ENCODE measurements at regions not wholly inside any gene's neighbourhood (a gene's known extent, or its start where the extent isn't known, plus 50 kb on each side); places are given as distances from the start of the nearest gene placed in this dataset.

DNA sequence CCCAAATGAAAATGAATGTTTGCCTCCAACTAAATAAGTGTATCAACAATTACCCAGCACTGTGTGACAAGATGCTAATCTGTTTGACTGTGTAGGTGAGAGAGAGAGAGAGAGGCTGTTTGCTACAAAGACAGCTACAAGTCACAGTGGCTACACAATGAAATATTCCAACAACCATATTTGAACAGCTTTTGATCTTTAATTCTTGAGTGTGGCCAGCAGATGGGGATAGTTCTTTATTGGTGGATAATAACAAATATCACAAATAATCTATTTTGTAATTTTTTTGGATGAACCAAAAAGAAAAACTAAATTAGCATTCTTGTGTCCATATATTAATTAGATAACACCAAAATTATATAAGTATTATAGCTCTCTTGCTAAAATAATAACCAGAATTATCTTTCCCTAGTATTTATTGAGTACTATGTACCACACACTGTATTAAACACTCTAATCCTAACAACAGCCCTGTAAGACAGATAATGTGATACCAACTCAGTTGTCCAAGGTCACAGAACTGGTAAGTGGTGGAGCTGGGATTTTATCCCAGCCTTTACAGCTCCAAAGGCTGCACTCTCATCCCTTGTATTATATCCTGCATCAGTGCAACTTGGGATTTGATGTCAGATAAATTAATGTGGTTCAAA lies 61.9 kb upstream of the C3orf80 start:
- Mint-ChIP-seq H3K4me1 (no peaks in the 10 kb centered on the region), H3K27ac (no peak overlapping the region), H3K9me3 (no peaks in the 10 kb centered on the region), H3K27me3 (peaks cover 4% of the 10 kb centered on the region), H3K36me3 (ENCODE audit: low read depth) (no peaks in the 10 kb centered on the region), H3K4me3 (no peak overlapping the region)
- no peak for DNase-seq
- POLR2A ChIA-PET, result no interaction called here
- no peak for ATAC-seq (ENCODE audit: low read depth)
- intact Hi-C loops (cut with micrococcal nuclease), result loop anchor here (1.0 to 2.0 kb wide), 2 partner anchors 250 to 323 kb away; no protein-coding TSS in a partner anchor
- CTCF ChIA-PET, result interaction anchor here (0.8 to 1.2 kb wide), 5 partner anchors 27 to 278 kb away, joined by 3 to 7 read pairs (median 4); no protein-coding TSS in a partner anchor
- TF ChIP-seq CTCF (IDR thresholded peaks at IDR 0.05), result no peak

GRCh38 chr3:160168246-160168645 lies 57.0 kb upstream of the C3orf80 start:
- no peaks in the 10 kb centered on the region for H3K9me3 Mint-ChIP-seq
- intact Hi-C loops (cut with micrococcal nuclease), result no loop called here
- H3K27ac Mint-ChIP-seq, result no peak overlapping the region
- no peaks in the 10 kb centered on the region for H3K36me3 Mint-ChIP-seq (ENCODE audit: low read depth)
- no peak for TF ChIP-seq CTCF (IDR thresholded peaks at IDR 0.05)
- ChIA-PET CTCF (no interaction called here), POLR2A (no interaction called here)
- H3K27me3 Mint-ChIP-seq, result peaks cover 3% of the 10 kb centered on the region
- DNase-seq (no peak), ATAC-seq (ENCODE audit: low read depth) (no peak)
- no peak overlapping the region for H3K4me3 Mint-ChIP-seq
- H3K4me1 Mint-ChIP-seq, result no peaks in the 10 kb centered on the region

DNA sequence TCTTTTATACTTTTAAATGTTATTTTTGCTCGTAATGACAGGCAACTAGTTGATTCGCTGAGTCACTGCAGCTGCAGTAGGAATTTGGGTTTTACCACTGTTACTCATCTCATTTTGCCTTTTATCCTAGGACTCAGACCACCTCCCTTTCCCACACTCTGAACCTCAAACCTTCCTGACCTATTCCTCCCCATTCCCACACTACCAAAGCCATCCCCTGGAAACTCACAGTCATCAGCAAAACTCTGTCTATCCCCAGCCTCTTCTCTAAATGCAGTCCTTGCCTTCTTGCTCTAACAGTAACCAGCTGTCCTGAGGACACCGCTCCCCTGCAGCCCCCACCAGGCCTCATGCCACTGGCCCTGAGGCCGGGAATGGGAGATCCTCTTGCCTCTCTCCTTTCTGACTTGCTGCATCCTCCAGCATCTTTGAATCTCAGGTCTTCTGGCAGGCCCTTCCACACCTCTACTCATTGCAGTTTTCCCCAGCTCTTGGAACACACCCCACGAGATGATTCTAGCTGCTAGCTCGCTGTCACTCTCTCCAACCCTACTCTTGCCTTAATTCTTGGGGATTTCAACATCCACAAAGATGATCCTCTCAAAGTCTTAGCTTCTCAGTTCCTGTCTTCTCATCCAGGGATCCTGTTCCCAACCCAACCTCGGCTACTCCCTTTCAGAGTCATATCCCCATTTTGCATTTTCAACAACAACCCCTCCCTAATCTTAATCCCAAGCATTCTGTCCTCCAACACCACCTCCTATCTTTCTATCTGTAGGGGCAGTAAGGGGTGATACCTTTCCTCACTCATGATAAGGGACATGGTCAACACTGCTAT lies 55.9 kb upstream of the C3orf80 start:
- TF ChIP-seq CTCF (IDR thresholded peaks at IDR 0.05), result no peak
- Mint-ChIP-seq H3K36me3 (ENCODE audit: low read depth) (no peaks in the 10 kb centered on the region), H3K9me3 (no peaks in the 10 kb centered on the region), H3K4me1 (no peaks in the 10 kb centered on the region), H3K27ac (no peak overlapping the region), H3K27me3 (no peaks in the 10 kb centered on the region), H3K4me3 (no peak overlapping the region)
- DNase-seq (no peak), ATAC-seq (ENCODE audit: low read depth) (no peak)
- intact Hi-C loops (cut with micrococcal nuclease), result no loop called here
- ChIA-PET CTCF (no interaction called here), POLR2A (no interaction called here)

DNA sequence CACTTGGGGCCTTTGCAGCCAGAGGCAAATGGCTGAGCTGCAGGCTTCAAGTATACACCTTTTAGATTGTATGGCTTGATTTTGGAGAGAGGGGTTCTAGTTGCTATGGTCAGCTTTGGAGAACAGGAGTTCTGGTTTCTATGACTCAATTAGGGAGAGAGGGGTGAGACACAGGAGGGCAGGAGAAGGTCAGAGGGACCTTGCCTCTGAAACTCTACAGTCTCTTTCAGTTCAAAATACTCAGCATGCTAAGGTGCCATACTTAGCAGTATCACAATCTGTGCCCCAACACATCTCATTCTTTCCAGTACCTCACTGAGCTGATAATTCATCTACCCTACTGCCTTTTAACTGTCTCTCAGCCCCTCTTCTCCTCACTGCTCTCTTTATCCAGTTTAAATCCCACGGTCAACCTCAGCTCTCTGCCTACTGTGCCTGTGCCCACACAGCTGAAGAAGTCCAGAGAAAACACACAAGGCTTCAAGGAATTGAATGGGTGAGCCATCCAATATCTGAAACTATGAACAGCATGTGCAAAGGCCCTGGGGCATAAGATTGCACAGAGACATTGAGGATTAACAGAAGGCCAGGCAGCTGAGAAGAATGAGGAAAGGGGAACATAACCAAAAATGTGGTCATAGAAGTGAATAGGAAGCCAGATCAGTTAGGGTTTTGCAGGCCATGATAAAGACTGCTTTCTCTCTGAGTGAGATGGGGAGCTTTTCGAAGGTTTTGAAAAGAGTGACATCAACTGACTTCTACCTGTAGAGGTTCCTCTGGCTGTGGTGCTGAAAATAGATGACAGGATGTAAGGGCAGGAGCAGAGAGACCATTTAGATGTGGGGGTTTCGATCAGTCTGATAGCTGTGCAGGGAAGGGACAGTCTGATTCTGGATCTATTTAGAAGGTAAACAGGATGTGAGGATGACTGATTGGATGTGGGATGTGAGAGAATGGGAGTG lies 54.5 kb upstream of the C3orf80 start:
- H3K27me3 Mint-ChIP-seq, result no peaks in the 10 kb centered on the region
- H3K9me3 Mint-ChIP-seq, result no peaks in the 10 kb centered on the region
- H3K4me1 Mint-ChIP-seq, result no peaks in the 10 kb centered on the region
- no peak for ATAC-seq (ENCODE audit: low read depth)
- no peaks in the 10 kb centered on the region for H3K36me3 Mint-ChIP-seq (ENCODE audit: low read depth)
- POLR2A ChIA-PET, result no interaction called here
- intact Hi-C loops (cut with micrococcal nuclease), result no loop called here
- TF ChIP-seq CTCF (IDR thresholded peaks at IDR 0.05), result no peak
- no peak for DNase-seq
- no peak overlapping the region for H3K27ac Mint-ChIP-seq
- no peak overlapping the region for H3K4me3 Mint-ChIP-seq
- CTCF ChIA-PET, result no interaction called here
